GM12865 (cell line): ENCODE measurements at regions not wholly inside any gene's neighbourhood (a gene's known extent, or its start where the extent isn't known, plus 50 kb on each side); places are given as distances from the start of the nearest gene placed in this dataset.
"Not testable (repeated sequence)": the region's sequence is repeated elsewhere in the genome, so short reads cannot be mapped to it uniquely, and the experiment has no call there.

Experiments
- DNase-seq: peaks from one replicate; pipeline ENCODE4 v3.0.0; 2010; ENCODE audit warnings: low read depth
- H3K4me3 ChIP-seq: 2 replicates; pipeline ENCODE4 v1.5.1; 2011; ENCODE audit warnings: mild to moderate bottlenecking, low read depth, low read length, control low read depth
- CTCF ChIP-seq: IDR thresholded peaks from 2 replicates; pipeline ENCODE4 v1.5.1; 2011; ENCODE audit warnings: low read length, control low read depth, low read depth, inconsistent platforms; ENCODE audit not compliant: insufficient read depth; ENCODE audit errors: missing control alignments

GRCh38 chr2:51919395-51919794 is 887.5 kb upstream of the NRXN1 start:
- no peak for DNase-seq
- TF ChIP-seq CTCF, result no peak
- H3K4me3 ChIP-seq, result no peak overlapping the region

- no peak overlapping the region for H3K4me3 ChIP-seq
- DNase-seq, result no peak
- no peak for TF ChIP-seq CTCF
Measured at GRCh38 chr2:51918113-51918512, 886.2 kb upstream of the NRXN1 start.

- DNase-seq, result no peak
- no peak overlapping the region for H3K4me3 ChIP-seq
- no peak for TF ChIP-seq CTCF
Measured at GRCh38 chr2:51903728-51904127, 871.8 kb upstream of the NRXN1 start.

- H3K4me3 ChIP-seq, result no peak overlapping the region
- TF ChIP-seq CTCF, result no peak
- no peak for DNase-seq
Measured at GRCh38 chr2:51899643-51900042, 867.7 kb upstream of the NRXN1 start.

GRCh38 chr2:51894584-51894983 is 862.7 kb upstream of the NRXN1 start:
- DNase-seq, H3K4me3 ChIP-seq: not testable (repeated sequence)

- H3K4me3 ChIP-seq, result no peak overlapping the region
- no peak for DNase-seq
- TF ChIP-seq CTCF, result no peak
Measured at GRCh38 chr2:51888120-51888519, 856.2 kb upstream of the NRXN1 start.

- no peak for DNase-seq
- no peak for TF ChIP-seq CTCF
- no peak overlapping the region for H3K4me3 ChIP-seq
Measured at GRCh38 chr2:51881673-51882072, 849.7 kb upstream of the NRXN1 start.

- no peak overlapping the region for H3K4me3 ChIP-seq
- no peak for DNase-seq
- no peak for TF ChIP-seq CTCF
Measured at GRCh38 chr2:51880153-51880552, 848.2 kb upstream of the NRXN1 start.
